HG02970 (cell line): ENCODE measurements at regions not wholly inside any gene's neighbourhood (a gene's known extent, or its start where the extent isn't known, plus 50 kb on each side); places are given as distances from the start of the nearest gene placed in this dataset.
"Not testable (repeated sequence)": the region's sequence is repeated elsewhere in the genome, so short reads cannot be mapped to it uniquely, and the experiment has no call there.

Source experiments
- ATAC-seq: cut with Tn5 transposase; IDR thresholded peaks from one replicate; pipeline ENCODE4 v1.9.1; 2021; ENCODE audit warnings: mild to moderate bottlenecking, moderate library complexity, moderate number of reproducible peaks; ENCODE audit not compliant: unreplicated experiment, low FRiP score

DNA sequence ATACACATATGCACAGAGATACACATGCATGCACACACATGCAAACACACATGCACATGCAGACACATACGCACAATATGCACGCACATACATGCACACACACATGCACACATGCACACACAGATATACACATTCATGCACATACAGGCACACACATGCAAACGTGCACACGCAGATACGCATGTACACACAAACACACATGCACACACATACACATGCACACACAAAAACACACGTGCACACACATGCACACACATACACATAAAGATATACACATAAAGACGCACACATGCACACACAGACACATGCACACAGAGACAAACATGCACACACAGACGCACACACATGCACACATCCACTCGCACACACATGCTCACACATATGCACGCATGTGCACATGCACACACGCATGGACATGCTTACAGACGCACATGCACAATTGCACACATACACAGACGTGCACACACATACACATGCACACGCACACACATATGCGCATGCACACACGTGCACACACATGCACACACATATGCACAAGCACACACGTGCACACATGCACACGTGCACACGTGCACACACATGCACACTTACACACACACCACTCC, 145.2 kb downstream of the ADRA2C start:
- no peak for ATAC-seq

- not testable (repeated sequence) for ATAC-seq
Measured at GRCh38 chr4:3914511-3914910, 148.3 kb downstream of the ADRA2C start.

DNA sequence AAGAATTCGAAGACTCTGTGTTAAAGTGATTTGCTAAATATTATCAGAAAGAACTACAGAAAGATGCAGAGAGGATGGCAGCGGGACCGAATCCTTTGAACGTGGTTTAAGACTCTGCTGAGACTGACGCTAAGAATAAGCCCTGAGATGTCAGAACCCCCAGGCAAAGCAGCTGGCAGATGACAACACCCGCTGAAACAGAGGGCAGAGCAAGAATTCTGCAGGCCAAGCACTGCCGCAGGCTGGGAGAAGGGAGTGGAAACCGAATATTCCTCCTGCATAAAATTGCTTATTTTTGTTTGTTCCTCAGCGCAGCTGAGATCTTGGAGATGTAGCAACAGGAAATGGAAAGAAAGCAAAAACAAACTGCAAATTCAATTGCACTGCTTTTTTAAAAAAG, 153.3 kb downstream of the ADRA2C start:
- ATAC-seq, result not testable (repeated sequence)

DNA sequence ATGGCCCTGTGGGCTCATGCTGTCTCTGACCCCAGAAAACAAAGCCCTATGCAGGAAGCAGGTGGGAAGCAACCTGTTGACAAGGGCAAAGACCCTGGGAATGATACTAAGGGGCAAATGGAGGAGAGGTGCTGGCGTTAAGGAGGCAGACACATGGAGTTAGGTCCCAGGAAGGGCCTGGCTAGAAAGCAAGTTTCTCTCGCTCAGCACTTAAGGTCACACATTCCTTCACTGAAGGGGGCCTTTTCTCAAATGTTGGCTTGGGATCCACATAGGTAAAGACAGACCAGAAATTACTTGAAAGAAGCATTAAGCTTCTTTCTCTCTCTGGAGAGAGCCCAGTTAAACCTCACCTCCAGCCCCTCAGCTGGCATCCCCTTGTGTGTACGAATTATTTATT, 155.7 kb downstream of the ADRA2C start:
- not testable (repeated sequence) for ATAC-seq

- ATAC-seq, result not testable (repeated sequence)
Measured at GRCh38 chr4:3925841-3926240, 159.7 kb downstream of the ADRA2C start.

- ATAC-seq, result not testable (repeated sequence)
Measured at GRCh38 chr4:3926271-3926670, 160.1 kb downstream of the ADRA2C start.

DNA sequence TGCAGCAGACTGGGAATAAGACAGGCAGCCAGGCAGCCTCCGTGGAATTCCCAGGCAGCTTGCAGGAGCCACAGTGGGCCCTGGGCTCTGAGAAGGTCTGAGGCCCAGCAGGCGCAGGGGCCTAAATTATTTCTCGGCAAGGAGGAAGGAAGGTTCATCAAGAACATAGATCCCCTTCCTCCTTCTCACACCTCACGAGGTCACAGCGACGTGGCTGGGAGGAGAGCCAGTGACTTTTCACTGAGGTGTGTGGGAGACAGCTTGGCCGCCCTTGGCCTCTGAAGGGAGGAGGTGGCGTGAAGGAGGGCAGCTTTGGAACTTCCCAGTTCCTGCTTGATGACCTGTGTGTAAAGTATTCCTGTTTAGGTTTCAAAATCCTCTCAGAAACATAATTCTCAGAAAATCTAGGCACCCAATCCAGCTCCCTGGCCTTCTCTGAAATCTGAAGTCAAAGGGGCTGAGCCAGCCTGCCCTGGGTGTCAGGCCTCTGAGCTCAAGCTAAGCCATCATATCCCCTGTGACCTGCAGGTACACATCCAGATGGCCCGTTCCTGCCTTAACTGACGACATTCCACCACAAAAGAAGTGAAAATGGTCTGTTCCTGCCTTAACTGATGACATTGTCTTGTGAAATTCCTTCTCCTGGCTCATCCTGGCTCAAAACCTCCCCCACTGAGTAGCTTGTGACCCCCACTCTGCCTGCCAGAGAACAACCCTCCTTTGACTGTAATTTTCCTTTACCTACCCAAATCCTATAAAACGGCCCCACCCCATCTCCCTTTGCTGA, 161.0 kb downstream of the ADRA2C start:
- not testable (repeated sequence) for ATAC-seq

DNA sequence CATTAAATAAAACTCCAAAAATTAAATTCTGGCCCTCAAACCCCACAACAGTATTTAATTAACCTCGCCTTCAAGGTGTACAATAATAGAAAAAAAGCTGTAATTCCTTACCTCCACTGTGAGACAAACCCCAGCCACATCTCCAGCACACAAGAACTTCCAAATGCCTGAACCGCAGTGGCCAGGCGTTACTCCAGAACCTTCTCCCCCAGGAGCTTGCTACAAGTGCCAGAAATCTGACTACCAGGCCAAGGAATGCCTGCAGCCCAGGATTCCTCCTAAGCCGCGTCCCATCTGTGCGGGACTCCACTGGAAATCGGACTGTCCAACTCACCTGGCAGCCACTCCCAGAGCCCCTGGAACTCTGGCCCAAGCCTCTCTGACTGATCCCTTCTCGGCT, 163.2 kb downstream of the ADRA2C start:
- ATAC-seq, result not testable (repeated sequence)

- not testable (repeated sequence) for ATAC-seq
Measured at GRCh38 chr4:3932734-3933133, 166.5 kb downstream of the ADRA2C start.

DNA sequence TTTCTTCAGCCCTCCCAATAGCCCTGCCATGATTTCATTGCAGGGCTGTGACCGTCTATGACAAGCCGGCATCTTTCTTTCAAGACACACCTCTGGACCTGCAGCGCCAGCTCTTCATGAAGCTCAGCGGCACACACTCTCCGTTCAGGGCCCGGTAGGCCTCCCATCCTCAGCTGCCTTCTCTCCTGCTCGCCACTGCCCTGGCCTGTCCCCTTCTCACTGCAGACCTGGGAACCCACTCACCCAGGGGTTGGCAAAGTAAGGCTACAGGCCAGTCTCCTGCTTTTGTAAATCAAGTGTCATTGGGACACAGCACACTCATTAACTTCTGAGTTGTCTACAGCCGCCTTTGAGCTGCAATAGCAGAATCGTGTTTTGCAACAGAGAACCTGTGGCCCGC, 169.2 kb downstream of the ADRA2C start:
- not testable (repeated sequence) for ATAC-seq

DNA sequence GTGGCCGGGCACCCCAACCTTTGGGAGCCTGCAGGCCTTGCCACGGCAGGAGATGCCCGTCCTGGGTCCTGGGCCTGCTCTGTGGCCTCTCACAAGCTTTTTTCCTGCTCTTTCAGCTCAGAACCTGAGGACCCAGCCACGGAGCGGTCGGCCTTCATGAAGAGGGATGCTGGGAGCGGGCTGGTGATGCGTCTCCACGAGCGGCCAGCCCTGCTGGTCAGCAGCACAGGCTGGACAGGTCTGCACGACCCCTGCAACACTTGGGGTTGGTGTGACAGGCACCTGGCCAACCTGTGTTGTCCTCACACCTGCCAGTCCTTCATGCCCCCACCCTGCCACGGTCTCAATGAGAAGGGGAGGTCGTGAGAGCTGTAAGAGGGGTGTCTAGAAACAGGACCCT, 170.0 kb downstream of the ADRA2C start:
- no peak for ATAC-seq

- ATAC-seq, result not testable (repeated sequence)
Measured at GRCh38 chr4:3937849-3938562, 171.8 kb downstream of the ADRA2C start.

DNA sequence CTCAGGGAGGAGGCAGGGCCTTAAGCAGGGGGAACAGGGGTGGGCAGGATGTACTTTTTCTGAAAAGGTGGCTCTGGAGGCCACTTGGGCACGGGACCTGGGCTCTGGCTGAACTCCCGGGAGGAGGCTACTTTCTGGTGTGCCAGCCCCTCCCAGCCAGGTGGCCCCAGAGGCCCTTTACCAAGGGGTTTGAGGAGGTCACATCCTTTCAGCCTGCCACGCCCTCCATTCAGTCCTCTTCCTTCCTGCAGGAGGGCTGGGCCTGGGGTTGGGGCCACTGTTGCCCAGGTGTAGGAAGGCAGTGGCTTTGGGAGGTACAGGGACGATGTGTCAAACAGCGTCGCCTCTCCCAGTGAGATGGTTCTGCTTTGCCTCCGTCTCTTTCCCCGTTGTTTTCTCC, 172.5 kb downstream of the ADRA2C start:
- ATAC-seq, result not testable (repeated sequence)

GRCh38 chr4:3939954-3940591, 173.9 kb downstream of the ADRA2C start:
- not testable (repeated sequence) for ATAC-seq

DNA sequence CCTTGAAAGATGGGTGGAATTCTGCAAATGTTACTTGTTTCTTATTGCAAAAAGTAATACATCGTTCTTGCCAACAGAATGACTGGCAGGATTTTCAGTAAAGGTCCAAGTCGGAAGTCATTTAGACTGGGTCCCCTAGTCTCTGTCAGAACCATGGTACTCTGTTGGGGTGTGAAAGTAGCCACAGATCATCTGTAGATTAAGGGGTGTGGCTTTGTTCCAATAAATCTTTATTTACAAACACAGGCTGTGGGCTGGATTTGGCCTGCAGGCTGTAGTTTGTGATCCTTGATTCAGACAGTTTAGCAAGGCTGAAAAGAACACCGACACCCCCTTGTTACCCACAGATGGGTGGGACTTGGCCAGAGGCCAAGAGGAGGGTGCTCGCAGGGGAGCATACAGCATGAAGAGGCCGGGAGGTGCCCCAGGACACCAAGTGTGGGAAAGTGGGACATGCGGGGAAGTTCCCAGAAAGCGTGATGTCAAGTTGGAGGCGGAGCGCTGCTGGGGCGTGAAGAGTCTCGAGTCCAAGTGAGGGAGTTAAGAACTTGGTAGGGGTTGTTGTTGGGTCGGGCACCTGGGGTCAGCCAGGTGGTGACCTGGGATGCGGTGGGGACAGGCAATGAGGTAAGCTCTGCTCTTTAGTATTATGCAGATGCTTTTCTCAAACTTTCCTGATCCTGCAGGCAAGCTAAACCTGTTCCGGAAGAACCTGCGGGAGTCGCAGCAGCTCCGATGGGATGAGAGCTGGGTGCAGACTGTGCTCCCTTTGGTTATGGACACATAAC, 175.7 kb downstream of the ADRA2C start:
- ATAC-seq, result not testable (repeated sequence)

- ATAC-seq, result not testable (repeated sequence)
Measured at GRCh38 chr4:3942569-3942971, 176.4 kb downstream of the ADRA2C start.

- ATAC-seq, result not testable (repeated sequence)
Measured at GRCh38 chr4:3943051-3943450, 176.9 kb downstream of the ADRA2C start.

GRCh38 chr4:3945511-3946290, 179.5 kb downstream of the ADRA2C start:
- ATAC-seq, result no peak

DNA sequence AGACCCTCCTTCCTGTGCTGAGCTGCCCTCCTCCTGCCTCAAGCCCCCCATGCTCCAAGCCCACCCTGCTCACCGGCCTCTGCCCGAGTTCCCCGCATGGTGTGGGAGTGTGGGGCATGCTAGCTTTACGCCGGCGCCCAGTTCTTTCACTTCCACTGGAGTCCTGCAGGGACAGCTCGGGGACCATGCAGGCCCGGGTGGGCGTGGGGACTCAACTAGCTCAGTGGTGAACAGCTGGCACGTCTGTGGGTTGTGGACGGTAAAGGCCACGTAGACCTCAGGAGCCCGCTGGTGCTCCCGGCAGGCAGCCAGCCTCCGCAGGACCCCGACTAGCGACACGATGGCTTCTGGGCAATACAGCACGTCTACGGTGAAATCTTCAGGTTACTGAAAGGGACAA, 180.4 kb downstream of the ADRA2C start:
- not testable (repeated sequence) for ATAC-seq
